RWPE2 (cell line): ENCODE measurements at regions not wholly inside any gene's neighbourhood (a gene's known extent, or its start where the extent isn't known, plus 50 kb on each side); places are given as distances from the start of the nearest gene placed in this dataset.
A peak's percentile ranks its signal among the peaks of the same experiment; 100 is the strongest.

ENCODE experiments used
- ATAC-seq: fragments of 200-7000 bp; cut with Tn5 transposase; 3 replicates; pipeline ENCODE4 v1.9.1; 2021; ENCODE audit warnings: low read depth
- DNase-seq: peaks from one replicate; pipeline ENCODE4 v3.0.0-alpha.2; 2020; ENCODE audit warnings: low spot score
- H3K27ac ChIP-seq: fragments of 450-650 bp; 2 replicates; pipeline ENCODE4 v1.5.1; 2017; ENCODE audit warnings: mild to moderate bottlenecking; ENCODE audit not compliant: poor library complexity, severe bottlenecking
- H3K27me3 ChIP-seq: fragments of 250-450 bp; sonication (Bioruptor Pico); 2 replicates; pipeline ENCODE4 v1.5.1; 2021; ENCODE audit warnings: mild to moderate bottlenecking, moderate library complexity; ENCODE audit not compliant: insufficient read depth, poor library complexity, severe bottlenecking
- H3K36me3 ChIP-seq: fragments of 250-450 bp; sonication (Bioruptor Pico); 2 replicates; pipeline ENCODE4 v1.5.1; 2020; ENCODE audit warnings: low read depth, mild to moderate bottlenecking, moderate library complexity
- H3K4me1 ChIP-seq: fragments of 250-450 bp; sonication (Bioruptor Pico); 2 replicates; pipeline ENCODE4 v1.5.1; 2021; ENCODE audit warnings: mild to moderate bottlenecking, moderate library complexity; ENCODE audit not compliant: insufficient read depth, poor library complexity, severe bottlenecking
- H3K4me3 ChIP-seq: fragments of 250-450 bp; sonication (Bioruptor Pico); 2 replicates; pipeline ENCODE4 v1.5.1; 2021; ENCODE audit warnings: mild to moderate bottlenecking, moderate library complexity; ENCODE audit not compliant: severe bottlenecking
- H3K9me3 ChIP-seq: fragments of 250-450 bp; sonication (Bioruptor Pico); 2 replicates; pipeline ENCODE4 v1.5.1; 2021; ENCODE audit warnings: mild to moderate bottlenecking, moderate library complexity; ENCODE audit not compliant: severe bottlenecking
- TF ChIP-seq, protein P1 (sequence below): fragments of 450-650 bp; IDR thresholded peaks from one replicate; pipeline ENCODE4 v1.5.1; 2017; ENCODE audit warnings: mild to moderate bottlenecking, moderate library complexity; ENCODE audit not compliant: poor library complexity, severe bottlenecking

DNA sequence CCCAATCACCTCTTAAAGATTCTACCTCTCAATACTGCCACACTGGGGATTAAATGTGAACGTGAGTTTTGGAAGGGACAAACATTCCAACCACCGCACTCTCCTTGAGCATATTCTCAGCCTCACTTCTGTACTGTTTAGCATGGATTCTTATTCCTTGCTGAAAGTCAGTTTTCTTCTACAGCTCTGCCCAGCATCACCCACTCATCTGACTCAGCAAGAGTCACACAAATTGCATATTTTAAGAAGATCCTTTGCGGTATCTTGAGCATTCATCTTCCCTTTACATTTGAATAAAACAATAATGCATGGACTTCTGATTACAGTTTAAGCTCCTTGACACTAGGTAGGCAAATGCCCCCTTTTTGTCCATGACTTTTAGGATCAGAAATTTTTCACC lies 251.6 kb upstream of the MKLN1 start:
- no peak for DNase-seq
- Histone ChIP-seq H3K27me3 (no peaks in the 10 kb centered on the region), H3K27ac (no peak overlapping the region), H3K4me3 (no peak overlapping the region), H3K9me3 (no peaks in the 10 kb centered on the region), H3K4me1 (peaks cover 12% of the 10 kb centered on the region), H3K36me3 (no peaks in the 10 kb centered on the region)
- ATAC-seq = peak; percentile 88
- TF ChIP-seq, protein P1, sequence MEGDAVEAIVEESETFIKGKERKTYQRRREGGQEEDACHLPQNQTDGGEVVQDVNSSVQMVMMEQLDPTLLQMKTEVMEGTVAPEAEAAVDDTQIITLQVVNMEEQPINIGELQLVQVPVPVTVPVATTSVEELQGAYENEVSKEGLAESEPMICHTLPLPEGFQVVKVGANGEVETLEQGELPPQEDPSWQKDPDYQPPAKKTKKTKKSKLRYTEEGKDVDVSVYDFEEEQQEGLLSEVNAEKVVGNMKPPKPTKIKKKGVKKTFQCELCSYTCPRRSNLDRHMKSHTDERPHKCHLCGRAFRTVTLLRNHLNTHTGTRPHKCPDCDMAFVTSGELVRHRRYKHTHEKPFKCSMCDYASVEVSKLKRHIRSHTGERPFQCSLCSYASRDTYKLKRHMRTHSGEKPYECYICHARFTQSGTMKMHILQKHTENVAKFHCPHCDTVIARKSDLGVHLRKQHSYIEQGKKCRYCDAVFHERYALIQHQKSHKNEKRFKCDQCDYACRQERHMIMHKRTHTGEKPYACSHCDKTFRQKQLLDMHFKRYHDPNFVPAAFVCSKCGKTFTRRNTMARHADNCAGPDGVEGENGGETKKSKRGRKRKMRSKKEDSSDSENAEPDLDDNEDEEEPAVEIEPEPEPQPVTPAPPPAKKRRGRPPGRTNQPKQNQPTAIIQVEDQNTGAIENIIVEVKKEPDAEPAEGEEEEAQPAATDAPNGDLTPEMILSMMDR = no peak

DNA sequence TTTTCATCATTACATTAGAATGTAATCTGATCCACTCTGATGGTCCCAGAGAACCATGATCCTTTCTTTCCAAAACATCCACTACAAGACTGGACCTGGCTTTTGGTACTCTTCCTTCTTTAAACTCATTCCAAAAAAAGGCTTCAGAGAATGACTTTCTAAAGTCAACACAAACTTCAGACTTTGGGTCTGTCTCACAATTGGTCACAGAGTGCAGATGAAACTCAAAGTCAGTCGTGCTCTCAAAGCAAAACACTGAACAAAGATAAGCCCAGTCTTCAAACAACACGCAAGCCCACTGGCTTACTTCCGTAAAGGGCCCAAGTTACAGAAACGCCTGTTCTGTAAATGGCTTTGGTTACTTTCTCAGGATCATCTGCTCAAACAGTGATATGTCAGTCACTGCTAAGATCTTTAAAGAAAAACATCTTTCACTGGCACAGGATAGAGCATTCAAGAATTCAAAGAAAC lies 250.9 kb upstream of the MKLN1 start:
- ATAC-seq (0 out of 3 replicates have a peak, but pooled peaks have one; percentile 24), DNase-seq (no peak)
- no peak overlapping the region for H3K4me3 ChIP-seq
- no peak overlapping the region for H3K27ac ChIP-seq
- TF ChIP-seq, protein P1 = no peak
- no peaks in the 10 kb centered on the region for H3K27me3 ChIP-seq
- no peaks in the 10 kb centered on the region for H3K36me3 ChIP-seq
- peaks cover 12% of the 10 kb centered on the region for H3K4me1 ChIP-seq
- H3K9me3 ChIP-seq = no peaks in the 10 kb centered on the region

DNA sequence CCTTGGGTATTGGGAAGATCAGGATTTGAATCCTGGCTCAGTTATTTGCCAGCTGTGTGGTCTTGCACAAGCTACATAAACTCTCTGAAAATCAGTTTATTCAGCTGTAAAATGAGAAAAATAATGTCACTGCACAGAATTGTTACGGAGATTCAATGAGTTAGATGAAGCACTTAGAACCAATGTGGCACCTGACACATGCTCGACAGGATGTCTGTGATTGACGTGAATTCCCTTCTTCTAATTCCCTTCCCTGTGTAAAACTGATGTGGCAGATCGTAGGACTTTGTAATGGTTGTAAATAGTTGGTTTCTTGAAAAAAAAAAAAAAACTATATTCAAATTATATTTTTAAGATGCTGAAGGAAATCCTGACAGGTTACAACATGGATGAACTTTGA lies 249.9 kb upstream of the MKLN1 start:
- ATAC-seq = no peak
- Histone ChIP-seq H3K27me3 (no peaks in the 10 kb centered on the region), H3K9me3 (no peaks in the 10 kb centered on the region), H3K4me1 (peaks cover 12% of the 10 kb centered on the region), H3K4me3 (no peak overlapping the region), H3K27ac (no peak overlapping the region), H3K36me3 (no peaks in the 10 kb centered on the region)
- DNase-seq = no peak
- TF ChIP-seq, protein P1 = no peak

DNA sequence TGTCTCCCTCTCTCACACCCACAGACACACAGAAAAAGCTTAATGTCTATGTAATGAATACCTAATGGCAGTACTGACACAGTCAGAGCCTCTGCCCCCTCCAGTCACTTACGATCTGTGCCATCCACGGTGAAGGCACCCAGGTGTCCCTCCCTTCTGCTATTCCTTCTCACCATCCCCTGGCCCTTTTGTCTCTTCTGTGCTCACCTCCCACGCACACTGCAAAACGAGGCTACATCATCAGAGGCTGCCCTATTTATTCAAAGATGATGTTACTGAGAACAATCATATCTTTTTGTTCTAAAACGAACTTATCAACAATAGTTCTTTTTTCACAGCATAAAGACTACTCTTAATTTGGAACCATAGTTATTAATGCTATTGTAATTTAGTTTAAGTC lies 246.9 kb upstream of the MKLN1 start:
- Histone ChIP-seq H3K4me3 (no peak overlapping the region), H3K4me1 (peaks cover 11% of the 10 kb centered on the region), H3K27me3 (no peaks in the 10 kb centered on the region), H3K27ac (no peak overlapping the region), H3K36me3 (no peaks in the 10 kb centered on the region), H3K9me3 (no peaks in the 10 kb centered on the region)
- DNase-seq (no peak), ATAC-seq (no peak)
- TF ChIP-seq, protein P1 = no peak

DNA sequence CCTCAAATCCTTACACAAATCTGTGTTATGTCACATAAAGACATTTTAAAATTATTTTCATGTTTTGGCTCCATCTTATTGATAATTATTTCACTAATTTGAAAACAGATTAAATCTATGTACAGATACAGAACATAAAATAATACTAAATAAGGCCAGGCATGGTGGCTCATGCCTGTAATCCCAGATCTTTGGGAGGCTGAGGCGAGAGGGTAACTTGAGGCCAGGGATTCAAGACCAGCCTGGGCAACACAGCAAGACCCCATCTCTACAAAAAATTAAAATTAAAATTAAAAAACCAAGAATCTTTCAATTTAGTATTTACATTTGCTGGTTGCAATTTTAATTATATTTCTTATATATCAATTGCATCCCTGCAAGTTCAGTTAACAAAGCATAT lies 246.4 kb upstream of the MKLN1 start:
- Histone ChIP-seq H3K4me1 (peaks cover 7% of the 10 kb centered on the region), H3K27ac (no peak overlapping the region), H3K9me3 (no peaks in the 10 kb centered on the region), H3K36me3 (no peaks in the 10 kb centered on the region), H3K4me3 (no peak overlapping the region), H3K27me3 (no peaks in the 10 kb centered on the region)
- no peak for ATAC-seq
- DNase-seq = no peak
- TF ChIP-seq, protein P1 = no peak
